Amygdala (tissue), 56 donors: ENCODE measurements at regions not wholly inside any gene's neighbourhood (a gene's known extent, or its start where the extent isn't known, plus 50 kb on each side); places are given as distances from the start of the nearest gene placed in this dataset.
"Not testable (repeated sequence)": the region's sequence is repeated elsewhere in the genome, so short reads cannot be mapped to it uniquely, and the experiment has no call there.

ENCODE experiments used
- DNase-seq, 56 donors: peaks; one replicate each; lab custom pipeline; 2025; lab: John Stamatoyannopoulos, UW

DNA sequence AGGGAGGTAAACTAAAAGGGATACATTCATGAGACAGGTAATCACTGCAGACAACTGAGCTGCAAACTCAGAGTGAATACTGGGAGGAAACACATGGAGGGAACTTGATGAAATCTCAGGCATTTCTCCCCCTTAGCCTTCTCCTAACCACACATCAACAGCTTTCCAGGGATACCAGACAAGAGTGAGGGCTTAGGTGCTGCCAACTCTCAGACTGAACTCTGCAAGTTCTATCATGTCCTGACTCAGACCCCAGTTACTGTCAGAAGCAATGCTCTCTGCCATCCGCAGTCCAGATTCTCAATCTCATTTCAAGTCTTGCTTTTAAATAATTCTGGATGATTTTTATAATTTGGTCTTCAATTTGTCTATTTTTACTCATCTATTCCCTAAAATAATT is 267.3 kb downstream of the LTN1 start:
- DNase-seq, result no peak

DNA sequence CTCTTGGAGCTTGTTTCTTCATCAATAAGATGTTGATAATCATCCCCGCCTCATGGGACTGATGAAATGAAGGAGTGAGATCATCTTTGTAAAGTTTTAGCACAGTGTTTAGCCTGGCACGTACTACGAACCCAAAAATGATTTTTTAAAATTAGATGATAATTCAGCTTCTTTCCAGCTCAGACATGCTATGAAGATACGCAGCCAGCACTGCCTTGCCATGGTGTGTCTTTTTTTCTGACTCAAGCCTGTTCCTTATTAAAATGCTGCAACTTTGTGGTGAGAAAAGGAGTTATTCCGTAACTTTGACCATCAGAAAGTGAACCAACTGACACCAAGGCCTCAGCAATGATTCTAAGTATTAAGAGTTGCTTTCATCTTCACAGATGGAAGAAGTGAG is 269.0 kb downstream of the LTN1 start:
- no peak for DNase-seq

DNA sequence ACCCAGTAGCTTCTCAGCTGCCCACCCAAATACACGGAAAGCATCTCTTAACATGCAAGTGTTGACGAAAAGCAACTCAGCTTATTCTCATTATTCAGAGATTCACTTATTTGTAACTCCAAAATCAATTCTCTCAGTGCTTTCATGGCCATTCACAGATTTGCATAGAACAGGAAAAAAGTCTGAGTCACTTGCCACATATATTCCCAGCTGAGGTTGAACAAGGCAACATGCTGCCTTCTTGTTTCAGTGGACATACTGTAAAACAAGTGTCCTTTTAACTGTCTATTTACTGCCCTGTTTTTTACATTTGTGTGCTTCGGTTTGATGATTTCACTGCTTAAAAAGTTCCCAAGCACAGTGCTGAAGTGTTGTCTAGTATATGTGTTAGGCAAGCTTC is 273.0 kb downstream of the LTN1 start:
- DNase-seq, result no peak

- no peak for DNase-seq
Measured at GRCh38 chr21:28714777-28715464, 277.8 kb downstream of the LTN1 start.

- DNase-seq, result no peak
Measured at GRCh38 chr21:28712411-28712810, 280.3 kb downstream of the LTN1 start.

DNA sequence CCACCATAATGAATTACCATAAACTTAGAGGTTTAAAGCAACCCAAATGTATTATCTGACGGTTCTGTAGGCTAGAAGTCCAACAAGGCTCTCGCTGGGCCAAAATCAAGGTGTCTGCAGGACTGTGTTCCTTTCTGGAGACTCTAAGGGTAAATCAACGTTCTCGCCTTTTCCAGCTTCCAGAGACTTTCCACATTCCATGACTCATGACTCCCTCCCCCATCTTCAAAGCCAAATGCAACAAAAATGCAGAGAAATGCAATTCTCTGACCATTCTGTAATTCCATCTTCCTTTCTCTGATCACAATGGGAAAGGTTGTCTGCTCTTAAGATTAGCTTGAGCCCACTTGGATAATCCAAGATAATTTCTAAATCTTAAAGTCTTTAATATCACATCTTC is 287.1 kb downstream of the LTN1 start:
- no peak for DNase-seq

DNA sequence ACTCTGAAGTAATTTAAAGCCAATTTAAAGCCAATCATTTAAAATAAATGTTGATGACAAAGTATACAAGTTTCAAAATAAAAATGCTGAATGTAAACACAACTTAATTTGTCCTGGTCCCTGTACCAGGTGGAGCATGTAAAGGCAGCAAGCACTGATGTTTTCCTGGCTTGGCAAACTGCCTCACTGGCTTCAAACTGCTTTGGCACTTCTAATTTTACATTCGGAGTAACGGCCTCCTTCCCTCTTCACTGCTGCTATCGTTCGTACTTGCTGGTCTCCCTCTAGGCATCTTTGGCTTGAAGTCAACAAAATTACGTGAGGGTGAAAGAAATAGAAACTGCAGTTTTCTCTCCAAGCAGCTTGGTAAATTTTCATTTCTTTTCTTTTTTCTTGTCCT is 287.9 kb downstream of the LTN1 start:
- peak in 4 of 56 donors; percentile 2 to 9 (median 6) for DNase-seq

DNA sequence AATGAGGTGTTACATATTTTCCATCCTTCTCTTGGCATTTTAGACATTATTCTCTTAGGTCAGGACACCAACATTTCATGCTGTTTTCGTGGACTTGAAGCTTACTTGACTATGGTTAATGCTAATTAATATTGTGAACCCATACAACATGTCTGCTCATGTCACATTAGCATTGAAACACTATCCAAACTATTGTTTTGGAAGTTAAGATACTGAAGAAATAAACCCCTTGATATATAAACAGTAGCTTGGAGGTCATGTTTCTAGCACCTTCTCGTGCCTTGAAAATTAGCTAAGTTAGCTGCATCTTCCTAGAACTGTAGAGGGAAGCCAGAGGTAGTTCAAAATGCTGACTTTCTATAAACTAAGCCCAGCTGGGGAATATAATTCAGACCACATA is 288.8 kb downstream of the LTN1 start:
- no peak for DNase-seq

- no peak for DNase-seq
Measured at GRCh38 chr21:28699596-28700259, 292.9 kb downstream of the LTN1 start.

GRCh38 chr21:28699186-28699585 is 293.5 kb downstream of the LTN1 start:
- no peak for DNase-seq

DNA sequence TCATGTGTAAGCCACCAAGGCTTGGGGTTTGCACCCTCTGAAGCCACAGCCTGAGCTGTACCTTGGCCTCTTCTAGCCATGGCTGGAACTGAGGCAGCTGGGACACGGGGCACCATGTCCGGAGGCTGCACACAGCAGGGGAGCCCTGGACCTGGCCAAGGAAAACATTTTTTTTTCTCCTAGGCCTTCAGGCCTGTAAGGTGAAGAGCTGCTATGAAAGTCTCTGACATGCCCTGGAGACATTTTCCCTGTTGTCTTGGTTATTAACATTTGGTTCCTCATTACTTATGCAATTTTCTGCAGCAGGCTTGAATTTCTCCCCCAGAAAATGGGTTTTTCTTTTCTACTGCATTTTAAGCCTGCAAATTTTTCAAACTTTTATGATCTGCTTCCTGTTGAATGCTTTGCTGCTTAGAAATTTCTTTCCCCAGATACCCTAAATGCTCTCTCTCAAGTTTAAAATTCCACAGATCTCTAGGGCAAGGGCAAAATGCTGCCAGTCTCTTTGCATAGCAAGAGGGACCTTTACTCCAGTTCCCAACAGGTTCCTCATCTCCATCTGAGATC is 295.8 kb downstream of the LTN1 start:
- DNase-seq, result no peak

- no peak for DNase-seq
Measured at GRCh38 chr21:28693476-28693875, 299.2 kb downstream of the LTN1 start.

DNA sequence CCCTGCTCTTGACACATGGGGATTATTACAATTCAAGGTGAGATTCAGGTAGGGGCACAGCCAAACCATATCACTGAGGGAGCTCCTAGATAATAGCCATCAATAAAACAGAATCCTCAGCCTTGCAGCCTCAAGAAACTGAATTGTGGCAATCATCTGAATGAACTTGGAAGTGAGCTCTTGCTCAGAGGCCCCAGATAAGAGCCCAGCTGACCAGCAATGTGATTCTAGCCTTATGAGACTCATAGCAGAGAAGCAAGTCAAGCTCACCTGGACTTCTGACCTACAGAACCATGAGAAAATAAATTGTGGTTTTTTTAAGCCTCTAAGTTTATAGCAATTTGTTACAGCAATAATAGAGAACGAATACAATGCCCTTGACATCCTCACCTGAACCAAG is 302.5 kb downstream of the LTN1 start:
- DNase-seq, result no peak

DNA sequence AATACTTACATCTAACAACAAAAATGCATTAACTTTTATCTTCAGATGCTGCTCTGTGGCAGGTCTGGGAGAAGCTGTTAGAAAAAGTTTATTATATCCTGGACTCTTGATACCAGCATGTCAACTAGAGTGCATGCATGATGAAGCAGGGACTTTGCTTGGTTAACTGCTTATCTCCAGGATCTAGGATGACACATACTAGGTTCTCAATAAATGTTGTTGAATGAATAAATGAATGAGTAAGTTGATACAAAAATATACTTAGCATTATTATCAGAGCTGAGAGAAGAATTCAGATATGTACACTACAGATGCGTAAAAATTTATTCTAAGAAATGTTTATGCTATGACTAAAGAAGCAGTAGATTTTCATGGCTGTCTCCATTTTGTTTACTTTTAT is 304.3 kb downstream of the LTN1 start:
- DNase-seq, result no peak

DNA sequence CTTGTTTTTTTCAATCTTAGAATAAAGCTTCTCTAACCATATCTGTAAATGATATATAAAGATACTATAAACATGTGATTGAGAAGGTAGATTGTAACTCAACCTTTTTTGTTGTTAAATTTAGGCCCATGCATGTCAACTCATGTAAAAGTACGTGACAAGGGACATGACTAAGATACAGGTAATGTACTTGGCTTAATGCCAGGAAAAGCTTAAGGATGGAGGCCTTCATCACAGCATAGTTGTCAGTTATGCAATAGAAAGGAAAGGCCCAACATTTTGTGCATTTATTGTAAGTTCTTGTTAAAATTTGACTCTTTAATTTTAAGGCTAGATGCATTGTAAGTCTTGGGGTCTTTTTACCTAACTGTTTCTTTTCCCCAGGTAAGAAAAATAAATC is 305.1 kb downstream of the LTN1 start:
- DNase-seq, result no peak

DNA sequence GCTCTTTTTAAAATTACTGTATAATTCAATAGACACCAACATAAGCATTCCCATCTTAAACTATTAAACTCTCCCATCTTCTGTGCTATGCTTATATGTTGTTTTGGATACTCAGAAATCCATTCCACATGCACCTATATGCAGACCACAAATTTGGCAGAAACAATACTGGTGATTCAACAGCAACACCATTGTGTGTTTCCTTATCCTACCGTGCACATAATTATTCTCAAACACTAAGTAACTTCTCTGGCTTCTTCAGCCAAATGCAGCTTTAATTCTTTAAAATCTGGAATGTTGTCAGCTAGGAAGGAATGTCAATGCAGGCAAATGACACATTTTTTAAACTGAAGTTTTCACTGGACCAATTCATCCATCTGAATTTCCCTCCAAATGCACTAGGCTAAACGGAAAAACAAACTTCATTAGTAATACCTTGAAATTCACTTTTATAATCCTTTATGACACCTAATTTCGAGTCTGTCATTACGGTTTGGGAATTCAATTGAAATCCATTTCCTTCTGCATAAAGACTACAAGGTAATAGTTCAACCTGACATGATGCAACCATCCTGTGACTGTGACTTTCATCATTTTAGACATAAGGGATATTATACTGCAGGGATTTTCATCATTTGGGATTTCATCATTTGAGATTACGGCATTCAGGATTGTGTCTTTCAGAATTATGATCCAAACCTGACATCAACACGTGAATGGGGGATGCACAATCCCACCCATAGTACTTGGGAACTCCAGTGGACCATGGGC is 308.5 kb downstream of the LTN1 start:
- DNase-seq, result no peak

DNA sequence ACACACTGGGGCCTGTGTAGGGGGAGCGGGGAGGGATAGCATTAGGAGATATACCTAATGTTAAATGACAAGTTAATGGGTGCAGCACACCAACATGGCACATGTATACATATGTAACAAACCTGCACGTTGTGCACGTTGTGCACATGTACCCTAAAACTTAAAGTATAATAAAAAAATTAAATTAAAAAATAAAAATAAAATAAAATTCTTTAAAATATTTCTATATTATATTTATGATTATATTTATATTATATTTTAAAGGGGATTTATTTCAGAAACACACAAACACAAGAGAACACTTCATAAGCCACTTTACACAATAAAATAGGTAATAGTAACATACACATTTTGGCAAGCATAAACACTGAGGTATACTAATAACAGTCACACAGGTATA is 309.8 kb downstream of the LTN1 start:
- not testable (repeated sequence) for DNase-seq

DNA sequence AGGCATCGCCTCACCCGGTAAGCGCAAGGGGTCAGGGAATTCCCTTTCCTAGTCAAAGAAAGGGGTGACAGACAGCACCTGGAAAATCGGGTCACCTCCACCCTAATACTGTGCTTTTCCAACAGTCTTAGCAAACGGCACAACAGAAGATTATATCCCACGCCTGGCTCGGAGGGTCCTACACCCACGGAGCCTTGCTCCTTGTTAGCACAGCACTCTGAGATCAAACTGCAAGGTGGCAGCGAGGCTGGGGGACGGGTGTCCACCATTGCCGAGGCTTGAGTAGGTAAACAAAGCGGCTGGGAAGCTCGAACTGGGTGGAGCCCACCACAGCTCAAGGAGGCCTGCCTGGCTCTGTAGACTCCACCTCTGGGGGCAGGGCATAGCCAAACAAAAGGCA is 315.6 kb downstream of the LTN1 start:
- not testable (repeated sequence) for DNase-seq

- no peak for DNase-seq
Measured at GRCh38 chr21:28675331-28676041, 317.2 kb downstream of the LTN1 start.

DNA sequence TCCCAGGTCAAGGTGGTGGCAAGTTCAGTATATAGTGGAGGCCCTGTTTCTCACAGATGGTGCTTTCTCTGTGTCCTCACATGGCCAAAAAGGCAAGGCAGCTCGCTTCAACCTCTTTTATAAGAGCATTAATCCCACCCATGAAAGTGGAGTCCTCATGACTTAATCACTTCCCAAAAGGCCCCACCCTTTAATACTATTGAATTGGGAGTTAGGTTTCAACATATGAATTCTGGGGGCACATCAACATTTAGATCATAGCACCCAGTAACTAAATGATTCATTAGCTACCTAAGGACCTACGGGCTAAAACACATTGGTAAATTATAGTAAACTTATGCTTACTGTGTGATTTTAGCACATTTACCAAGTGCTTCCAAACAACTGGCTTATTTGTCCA is 317.9 kb downstream of the LTN1 start:
- no peak for DNase-seq
